Keratinocyte (primary cell): ENCODE measurements at regions not wholly inside any gene's neighbourhood (a gene's known extent, or its start where the extent isn't known, plus 50 kb on each side); places are given as distances from the start of the nearest gene placed in this dataset.

Experiments
- CTCF ChIP-seq, 3 experiments: IDR thresholded peaks in 1 of 3; conservative IDR thresholded peaks in 1 of 3; optimal IDR thresholded peaks in 1 of 3; 2 replicates in 2 of 3; 3 replicates in 1 of 3; pipeline versions ENCODE3 to v1.5.1; 2011; ENCODE audit warnings: low read length in 3 of 3, mild to moderate bottlenecking in 3 of 3, moderate library complexity in 2 of 3, control low read depth in 1 of 3, inconsistent platforms in 1 of 3; ENCODE audit not compliant: insufficient read depth in 2 of 3; ENCODE audit errors: extremely low read depth in 1 of 3
- EZH2 ChIP-seq: IDR thresholded peaks from one replicate; pipeline ENCODE4 v1.6.1; 2012; ENCODE audit warnings: inconsistent platforms, mild to moderate bottlenecking, low read length, moderate library complexity

- TF ChIP-seq EZH2 (no peak), CTCF (optimal IDR thresholded peaks at IDR 0.05 in 1 of 3, IDR thresholded peaks at IDR 0.05 in 1 of 3, conservative IDR thresholded peaks at IDR 0.05 in 1 of 3; ENCODE audit: extremely low read depth in 1 of 3, insufficient read depth in 2 of 3, low read length in 3 of 3) (no peak)
These were observed 159.8 kb downstream of the KITLG start for GRCh38 chr12:88420457-88420856.
